SIG-M5 (cell line): ENCODE measurements at regions not wholly inside any gene's neighbourhood (a gene's known extent, or its start where the extent isn't known, plus 50 kb on each side); places are given as distances from the start of the nearest gene placed in this dataset.
A peak's percentile ranks its signal among the peaks of the same experiment; 100 is the strongest.

Source experiments
- DNase-seq: peaks from one replicate; lab custom pipeline; 2025; lab: John Stamatoyannopoulos, UW

DNA sequence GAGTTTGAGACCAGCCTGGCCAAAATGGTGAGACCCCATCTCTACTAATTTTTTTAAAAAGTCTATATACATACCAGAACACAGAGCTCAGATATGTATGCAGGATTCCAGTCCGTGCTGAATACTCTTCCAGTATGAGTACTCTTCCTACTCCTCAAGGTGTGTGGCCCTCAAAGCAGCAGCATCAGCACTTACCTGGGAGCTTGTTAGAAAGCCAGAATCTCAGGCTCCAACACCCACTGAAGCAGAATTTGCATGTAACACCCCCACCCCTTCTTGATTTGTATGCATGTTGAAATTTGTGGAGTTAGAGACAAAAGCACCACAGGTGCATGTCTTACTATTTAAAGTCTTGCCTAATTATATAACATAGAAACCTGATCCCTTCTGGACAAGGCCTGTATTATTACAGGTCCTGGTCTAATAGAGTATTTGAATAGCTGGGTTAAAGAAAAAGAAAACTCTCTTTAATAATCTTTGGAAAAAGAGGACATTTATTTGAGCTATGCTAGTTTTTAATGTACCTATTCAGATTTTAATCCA lies 50.3 kb upstream of the NFE2L2 start:
- DNase-seq = no peak

DNA sequence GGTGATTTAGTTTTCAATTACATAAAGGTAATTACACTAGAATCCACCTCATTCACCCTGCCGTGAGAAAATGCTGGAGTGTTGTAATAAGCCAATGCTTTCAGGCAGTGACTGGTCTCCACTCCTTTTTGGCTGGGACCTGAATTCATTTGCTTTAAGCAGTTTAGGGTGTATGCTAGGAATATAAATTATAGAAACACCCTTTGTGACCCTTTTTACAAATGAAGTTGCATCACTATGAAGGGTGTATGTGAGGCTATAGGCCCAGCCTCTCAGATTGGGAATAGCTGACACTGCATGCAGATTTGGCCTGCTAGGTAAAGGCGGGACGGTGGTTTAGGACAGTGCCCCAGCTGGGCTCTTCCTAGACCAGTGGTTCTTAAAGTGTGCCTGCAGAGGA lies 50.8 kb upstream of the NFE2L2 start:
- no peak for DNase-seq

DNA sequence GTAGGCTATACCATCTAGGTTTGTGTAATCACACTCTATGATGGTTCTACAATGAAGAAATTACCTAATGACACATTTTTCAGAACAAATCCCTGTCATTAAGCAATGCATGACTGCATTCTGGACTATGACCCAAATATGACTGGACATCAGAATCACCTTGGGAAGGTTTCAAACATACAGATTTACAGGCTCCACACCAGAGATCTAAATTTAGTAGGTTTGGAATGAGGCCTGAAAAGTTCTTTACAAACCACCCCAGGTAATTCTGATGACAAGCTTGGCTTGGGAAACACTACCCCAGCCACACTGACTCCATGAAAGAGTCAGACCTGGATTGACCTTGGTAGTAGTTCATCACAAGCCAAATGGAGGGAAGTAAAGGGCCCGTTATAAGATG lies 52.2 kb upstream of the NFE2L2 start:
- DNase-seq = no peak

DNA sequence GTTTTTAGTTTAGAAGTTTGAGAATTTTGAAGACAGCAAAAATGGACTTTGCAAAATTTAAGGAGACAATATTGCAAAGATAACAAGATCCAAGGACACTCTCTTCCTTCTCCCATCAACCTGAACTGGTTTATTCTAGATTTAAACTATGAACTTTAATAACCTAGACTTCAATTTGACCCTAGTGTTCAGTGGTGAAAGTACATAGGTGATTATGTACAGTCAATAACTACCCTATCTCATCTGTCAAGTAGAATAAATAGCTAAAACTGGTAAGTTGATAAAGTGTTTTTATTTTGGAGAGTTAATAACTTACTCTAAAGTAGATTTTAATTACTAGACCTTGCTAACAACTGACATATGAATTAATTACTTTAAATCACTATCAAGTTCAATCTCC lies 52.9 kb upstream of the NFE2L2 start:
- DNase-seq = no peak

DNA sequence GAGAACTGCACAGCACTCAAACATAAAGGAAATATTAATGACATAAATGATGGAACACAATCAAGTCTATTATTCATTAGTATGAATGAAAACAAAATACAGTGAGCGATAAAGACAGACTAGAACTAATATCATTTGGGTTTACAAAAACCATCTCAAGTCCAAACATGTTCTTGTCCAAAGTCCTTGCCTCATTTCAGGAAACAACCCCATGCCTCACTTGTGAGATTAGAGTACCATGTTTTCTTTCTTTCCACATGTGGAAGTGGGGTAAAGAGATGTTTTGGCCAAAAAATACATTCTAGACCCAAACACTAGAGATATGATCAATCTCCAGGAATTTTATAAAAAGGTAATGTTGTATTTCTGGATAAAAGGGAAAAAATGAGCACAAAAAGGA lies 53.3 kb upstream of the NFE2L2 start:
- no peak for DNase-seq

DNA sequence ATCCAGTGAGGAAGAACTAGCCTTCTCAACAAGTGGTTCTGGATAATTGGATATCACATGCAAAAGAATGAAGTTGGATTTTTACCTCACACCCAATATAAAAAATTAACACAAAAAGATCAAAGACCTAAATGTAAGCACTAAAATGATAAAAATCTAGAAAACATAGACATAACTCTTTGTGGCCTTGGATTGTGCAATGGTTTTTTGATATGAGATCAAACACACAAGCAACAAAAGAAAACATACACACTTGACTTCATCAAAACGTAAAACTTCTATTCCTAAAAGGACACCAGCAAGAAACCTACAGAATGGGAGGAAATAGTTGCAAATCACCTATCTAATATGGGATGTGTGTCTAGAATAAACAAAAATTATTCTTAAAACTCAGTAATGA lies 54.1 kb upstream of the NFE2L2 start:
- no peak for DNase-seq

DNA sequence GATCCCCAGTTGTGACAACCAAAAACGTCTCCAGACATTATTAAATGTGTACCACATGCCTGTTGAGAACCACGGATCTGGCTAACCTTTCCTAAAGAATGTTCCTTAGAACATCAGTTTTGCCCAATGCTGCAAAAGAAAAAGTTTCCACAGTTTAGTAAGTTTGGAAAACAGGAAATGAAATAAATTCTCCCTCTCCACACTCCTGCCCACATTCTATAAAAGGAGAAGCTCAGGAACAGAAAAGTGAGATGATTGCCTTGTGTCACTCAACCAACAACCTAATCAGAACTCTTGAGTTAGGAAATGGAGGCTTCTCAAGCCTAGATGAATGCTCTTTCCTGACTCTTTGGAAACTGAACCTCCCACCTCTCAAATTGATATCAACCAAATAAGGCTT lies 56.1 kb upstream of the NFE2L2 start:
- no peak for DNase-seq

DNA sequence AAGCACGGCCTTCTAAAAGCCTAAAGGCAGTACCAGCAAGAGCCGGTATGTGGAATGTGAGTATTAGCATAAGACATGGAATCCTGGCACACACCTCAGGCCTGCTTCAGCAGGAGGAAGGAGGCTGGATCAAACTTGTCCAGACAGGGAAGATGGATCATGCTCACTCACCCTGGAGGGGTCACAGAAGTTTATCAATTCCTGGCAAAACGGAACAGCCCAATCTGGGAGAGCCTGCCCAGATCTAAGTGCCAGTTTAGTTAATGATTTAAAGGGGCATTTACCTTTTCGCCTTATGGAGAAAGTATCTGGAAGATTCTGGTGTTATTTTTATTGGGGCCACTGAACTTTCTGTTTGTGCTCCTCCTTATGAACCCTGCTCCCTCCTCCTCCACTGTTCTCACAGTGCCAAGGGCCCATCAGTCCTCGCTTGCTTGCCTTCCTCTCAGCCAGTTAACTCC lies 58.3 kb upstream of the NFE2L2 start:
- no peak for DNase-seq

DNA sequence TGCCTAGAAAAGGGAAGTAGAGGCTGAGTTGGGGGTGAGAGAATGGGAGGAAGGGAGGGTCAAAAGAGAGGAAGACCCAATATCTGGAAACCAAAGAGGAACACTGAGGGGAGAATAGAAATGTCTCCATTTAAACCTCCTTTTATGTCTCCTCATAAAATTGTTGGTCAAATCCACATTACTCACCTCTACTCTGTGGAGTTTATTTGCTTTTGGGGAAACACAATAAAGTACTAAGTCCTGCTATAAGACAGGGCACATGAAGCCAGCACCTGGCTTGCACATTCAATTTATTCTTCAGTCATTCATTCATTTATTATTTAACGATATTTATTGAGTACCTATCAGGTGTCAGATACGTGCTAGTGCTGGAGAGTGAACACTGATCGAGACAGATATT lies 60.3 kb upstream of the NFE2L2 start:
- no peak for DNase-seq

DNA sequence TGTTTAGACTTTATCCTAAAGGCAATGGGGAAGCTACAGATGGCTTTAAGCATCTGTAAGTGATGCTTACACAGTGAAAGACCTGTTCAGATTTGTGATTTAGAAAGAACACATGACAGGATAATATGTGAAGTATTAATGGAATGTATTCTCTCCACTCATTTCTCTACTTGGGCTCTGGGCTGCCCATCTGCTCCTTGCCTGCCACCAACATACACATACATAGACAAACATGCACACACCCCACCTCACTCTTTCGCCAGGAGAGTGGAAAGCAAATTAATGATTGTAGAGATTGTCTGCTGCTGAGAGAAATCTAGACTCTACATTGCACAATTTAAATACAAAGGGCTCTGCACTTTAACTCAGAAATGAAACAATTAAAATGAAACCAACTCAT lies 61.0 kb upstream of the NFE2L2 start:
- no peak for DNase-seq

DNA sequence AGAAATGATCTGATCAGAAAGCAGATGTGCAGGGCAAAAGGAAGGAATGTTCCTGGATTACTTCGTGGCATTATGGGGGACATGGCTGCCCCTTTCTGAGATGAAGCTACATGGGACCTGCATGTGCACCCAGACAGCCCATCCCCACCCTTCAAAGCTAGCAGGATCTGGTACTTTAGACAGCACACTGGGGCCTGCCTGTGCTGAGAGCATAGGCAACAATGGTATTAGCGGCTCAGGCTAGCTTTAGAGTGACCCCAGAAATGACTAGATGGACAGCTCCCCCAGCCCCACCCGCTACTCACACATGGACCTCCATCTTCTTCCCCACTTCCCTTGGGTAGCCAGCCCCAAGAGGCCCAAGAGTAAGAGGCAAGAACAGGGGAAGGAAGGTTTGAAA lies 61.5 kb upstream of the NFE2L2 start:
- no peak for DNase-seq

DNA sequence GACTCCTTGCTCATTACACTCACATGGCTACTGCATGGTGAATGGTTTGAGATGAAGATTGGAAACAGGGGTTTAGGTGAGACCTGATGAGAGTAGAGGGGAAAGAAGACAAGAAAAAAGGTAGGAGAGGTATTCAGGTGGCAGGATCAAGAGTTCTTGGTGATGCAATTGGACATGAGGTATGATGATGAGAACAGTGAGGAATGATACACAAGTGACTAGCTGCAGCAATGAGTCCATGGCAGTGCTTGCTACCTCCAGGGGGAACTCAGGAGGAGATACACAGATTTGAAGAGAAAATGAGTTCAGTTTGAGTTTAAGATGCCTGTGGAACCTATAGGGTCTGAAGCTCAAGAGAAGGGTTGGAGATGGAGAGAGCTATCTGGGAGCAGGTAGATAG lies 62.1 kb upstream of the NFE2L2 start:
- no peak for DNase-seq

DNA sequence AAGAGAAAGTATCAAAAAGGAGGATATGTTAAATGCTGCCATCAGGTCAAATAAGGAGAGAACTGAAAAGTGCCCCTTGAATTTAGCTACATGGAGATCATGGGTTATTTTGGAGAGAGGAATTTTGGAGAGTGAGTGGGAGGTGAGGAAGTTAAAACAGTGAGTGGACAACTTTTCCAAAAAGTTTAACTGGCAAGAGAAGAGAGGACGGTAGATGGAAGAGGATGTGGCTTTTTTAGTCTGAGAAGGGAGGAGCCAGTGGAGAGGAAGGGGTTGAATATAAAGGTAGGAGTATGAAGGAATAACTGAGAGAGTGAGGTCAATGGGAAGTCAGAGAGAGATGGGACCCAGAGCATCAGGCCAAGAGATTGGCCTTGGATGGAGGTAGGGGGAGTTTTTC lies 62.5 kb upstream of the NFE2L2 start:
- no peak for DNase-seq

DNA sequence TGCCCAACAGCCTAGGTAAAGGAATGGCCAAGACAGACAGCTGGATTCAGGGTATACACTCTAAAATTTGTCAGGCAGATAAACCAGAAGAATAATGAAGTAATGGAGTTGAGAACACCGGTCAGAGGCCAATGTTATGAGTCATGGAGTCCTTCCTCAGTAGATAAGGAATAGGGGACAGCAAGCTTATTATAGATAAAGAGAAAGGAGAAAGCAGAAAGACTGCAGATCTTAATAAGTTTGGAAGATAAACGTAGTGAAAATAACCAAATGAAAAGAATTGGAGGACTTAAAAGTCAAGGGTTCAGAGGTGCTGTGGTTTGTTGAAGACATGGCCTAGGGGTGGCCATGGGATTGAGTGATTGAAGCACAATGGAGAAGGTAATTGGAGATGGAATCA lies 63.5 kb upstream of the NFE2L2 start:
- no peak for DNase-seq

DNA sequence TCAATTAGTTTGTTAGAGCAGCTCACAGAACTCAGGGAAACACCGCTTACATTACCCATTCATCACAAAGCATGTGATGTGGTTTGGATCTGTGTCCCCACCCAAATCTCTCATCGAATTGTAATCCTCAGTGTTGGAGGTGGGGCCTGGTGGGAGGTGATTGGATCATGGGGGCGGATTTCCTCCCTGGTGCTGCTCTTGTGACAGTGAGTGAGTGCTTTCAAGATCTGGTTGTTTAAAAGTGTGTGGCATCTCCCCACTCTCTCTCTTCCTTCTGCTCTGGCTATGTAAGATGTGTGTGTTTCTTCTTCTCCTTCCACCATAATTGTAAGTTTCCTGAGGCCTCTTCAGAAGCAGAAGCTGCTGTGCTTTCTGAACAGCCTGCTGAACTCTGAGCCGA lies 63.5 kb upstream of the AGPS start:
- DNase-seq = no peak

DNA sequence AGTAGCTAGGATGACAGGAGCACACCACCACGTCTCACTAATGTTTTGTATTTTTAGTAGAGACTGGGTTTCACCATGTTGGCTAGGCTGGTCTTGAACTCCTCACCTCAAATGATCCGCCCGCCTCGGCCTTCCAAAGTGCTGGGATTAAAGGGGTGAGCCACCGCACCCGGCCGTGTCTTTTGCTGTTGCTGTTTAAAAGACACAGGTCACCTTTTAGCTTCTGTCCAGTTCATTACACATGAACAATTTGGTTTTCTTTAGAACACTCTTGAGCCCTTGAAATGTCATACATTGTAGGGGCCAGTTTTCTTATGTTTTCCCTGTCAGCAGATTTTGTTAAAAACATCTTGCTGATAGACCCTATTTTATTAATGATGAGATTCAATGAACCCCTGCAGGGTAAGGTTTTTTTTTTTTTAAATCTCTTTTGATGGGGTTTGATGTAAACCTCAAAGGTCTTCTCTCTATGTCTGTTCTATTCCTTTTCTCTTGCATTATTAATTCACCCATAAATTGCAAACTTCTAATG lies 61.0 kb upstream of the AGPS start:
- no peak for DNase-seq

DNA sequence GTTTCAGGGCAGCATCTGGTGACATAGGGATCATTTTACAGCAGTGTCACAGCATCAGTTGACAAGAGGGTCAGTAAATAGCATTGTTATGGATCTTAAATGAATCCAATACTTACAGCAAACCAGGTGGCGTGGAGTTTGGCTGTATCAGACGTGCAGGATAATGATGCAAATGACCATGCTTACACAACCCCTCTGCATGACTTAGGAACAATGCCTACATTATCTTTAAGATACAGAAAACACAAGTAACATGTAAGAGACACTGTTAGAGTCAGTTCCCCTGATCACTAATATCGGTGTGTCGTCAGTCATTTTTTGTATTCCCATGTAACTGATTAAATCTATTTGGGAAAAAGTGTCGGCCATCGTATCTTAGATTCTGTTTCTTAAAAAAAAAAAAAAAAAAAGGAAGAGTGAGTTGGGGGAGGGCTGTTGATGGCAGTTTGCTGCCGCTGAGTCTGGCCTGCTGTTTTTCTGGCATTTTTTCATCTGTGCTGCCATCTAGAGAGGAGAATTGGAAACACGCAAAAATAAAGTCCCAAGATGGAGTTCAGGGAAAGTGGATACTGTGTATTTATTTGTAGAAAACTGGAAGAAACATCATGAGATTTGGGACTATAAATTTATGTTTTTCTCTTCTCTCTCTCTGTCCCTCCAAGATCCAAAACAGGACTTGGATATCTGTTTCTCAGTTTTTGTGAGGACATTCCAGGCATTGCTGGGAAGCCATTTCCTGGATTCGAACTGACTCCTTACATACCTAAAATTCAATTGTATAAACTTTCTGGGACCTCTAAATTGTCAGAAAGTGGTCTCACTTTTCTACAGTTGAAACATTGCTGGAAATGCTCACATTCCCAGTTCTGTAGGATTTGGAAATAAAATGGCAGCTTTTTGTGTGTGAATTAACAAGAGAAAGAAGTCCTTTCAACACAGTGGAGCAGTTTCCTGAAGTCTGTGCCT lies 60.3 kb upstream of the AGPS start:
- DNase-seq = peak; percentile 31

DNA sequence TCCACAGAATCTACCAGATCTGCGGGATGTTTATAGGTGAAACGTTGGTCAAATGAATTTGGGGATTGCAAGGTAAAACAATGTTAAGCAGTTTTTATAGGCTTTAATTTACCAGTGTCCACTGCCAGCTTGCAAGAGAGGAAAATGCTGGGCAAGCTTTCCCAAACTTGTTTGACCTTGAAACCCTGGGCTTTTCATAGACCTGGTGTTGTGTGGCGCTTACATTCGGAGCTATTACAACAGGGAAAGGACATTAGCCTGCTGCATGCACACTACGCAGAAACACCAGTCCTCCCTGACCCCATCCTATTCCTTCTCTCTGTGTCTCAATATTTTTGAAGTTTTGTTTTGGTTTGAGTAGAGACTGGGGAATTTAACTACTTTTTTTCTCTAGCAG lies 59.6 kb upstream of the AGPS start:
- no peak for DNase-seq

DNA sequence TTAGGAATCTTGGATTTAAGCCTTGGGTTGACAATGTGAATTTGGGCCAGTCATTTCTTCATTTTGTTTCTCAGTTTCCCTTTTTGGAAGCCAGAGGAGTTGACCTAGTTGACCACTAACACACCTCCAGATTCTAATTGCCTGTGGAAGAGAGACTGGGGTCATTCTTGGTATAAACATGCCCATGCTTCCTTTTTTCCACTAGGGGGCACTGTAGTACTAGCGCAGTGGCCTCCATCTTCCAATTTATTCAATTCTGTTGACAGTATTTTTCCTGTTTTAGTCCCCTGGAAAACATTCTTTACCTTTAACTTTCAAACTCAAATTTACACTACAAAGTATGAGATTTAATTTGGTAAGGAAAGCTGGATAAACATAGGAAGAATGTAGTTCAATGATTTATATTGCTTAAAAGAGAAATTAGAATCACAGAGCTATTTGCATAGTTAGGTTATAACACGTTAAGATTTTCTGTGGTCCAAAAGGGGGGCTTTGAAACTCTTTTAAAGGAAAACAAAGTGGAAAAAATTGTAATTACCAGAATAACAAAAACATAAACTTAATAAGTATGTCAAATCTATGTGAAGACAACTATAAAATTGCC lies 57.5 kb upstream of the AGPS start:
- no peak for DNase-seq

DNA sequence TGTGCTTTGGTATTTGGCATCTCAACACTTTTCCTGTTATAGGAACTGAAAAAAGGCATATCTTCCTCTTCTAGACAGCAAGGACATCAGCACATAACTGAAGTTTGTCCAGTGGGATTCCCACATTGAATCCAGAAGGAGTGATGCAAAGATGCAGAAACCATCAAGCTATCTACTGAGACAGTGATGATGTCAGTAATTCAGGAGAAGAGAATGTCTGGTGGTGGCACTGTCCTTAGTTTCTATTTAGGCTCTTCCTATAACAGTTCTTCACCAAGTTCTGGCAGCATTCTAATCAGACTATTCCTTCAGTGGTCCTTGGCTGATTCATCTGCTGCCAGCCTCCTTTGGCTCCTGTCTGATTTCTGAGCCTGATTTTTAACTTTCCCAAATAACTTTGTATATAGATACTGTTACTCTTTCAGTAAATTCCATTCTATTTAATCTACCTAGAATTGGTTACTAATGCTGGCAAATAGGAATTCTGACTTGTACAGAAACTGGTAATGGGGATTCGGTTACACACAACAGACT lies 56.6 kb upstream of the AGPS start:
- DNase-seq = no peak

DNA sequence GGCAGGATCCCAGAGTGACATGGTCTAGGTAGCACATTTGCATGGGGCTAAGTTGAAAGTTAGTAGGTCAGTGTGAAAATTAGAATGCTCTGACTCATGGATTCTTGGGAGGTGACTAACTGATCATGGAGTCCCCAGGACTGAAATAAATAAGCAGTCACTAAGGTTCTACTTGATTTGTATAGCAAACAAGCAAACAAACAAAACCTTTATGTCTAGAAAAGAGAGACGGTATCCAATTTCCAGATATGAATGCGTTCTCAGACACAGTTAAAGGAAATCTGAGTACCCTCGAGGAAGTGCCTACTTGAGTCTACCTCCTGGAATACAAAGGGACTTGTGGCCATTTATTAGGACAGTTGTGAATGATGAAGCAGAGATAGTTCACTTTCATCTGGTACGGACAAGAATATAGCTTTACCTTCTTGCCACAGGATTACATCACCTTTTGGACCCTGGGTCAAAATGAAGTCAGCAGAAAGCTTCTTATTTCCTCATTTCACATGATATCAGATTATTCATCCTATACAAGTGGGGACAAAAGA lies 54.3 kb upstream of the AGPS start:
- no peak for DNase-seq

DNA sequence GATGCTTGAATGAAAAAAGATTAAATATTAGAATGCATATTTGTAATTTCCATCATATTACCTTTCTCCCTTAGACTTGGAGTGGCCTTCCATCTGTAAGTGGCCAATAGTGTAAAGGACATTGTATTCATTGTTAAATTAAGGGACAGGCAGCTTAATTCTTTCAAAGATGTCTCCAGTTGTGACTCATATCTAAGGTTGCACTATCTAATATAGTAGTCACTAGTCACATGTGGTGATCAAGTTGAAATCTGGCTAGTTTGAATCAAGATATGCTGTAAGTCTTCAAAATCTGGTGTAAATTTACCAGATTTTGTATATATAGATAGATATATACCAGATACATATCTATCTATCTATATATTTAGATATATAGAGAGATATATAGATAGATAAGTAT lies 52.4 kb upstream of the AGPS start:
- no peak for DNase-seq

DNA sequence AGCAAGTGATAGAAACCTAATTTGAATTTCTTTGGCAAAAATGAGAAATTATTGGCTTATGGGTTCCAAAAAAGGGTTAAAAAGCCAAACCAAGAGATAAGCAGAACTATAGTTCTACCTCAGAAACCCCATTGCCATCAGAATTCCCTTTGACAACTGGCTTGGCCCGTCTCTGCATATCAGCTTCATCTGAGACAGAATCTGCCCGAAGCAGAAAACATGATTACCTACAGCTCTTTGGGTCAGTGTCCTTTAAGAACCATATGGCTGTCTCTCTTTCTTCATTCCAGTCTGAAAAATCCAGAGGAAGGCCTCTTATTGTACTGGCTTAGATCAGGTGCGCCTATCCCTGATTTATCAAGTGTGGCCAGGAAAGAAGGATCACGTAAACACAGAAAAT lies 49.8 kb upstream of the AGPS start:
- no peak for DNase-seq
